Activated CD4-positive, alpha-beta T cell treated with anti-CD3 and anti-CD28 coated beads for 36 hours (primary cell): ENCODE measurements at regions not wholly inside any gene's neighbourhood (a gene's known extent, or its start where the extent isn't known, plus 50 kb on each side); places are given as distances from the start of the nearest gene placed in this dataset.

Experiments
- ATAC-seq: fragments of 200-7000 bp; cut with Tn5 transposase; one replicate; pipeline ENCODE4 v1.10.0; 2021; ENCODE audit warnings: mild to moderate bottlenecking, moderate library complexity
- CTCF ChIA-PET: fragments of 350-600 bp; sonication (Branson Sonifier 250); formaldehyde crosslinking; loops from one replicate; lab custom pipeline; 2021; ENCODE audit warnings: antibody characterized with exemption; lab: Charles Lee
- POLR2A ChIA-PET: fragments of 350-600 bp; sonication (Branson Sonifier 250); formaldehyde crosslinking; loops from one replicate; lab custom pipeline; 2021; ENCODE audit warnings: antibody characterized with exemption, inconsistent platforms; lab: Charles Lee
- DNase-seq: peaks from one replicate; pipeline ENCODE4 v3.0.0-alpha.2; 2020
- H3K27ac Mint-ChIP-seq: one replicate; pipeline ENCODE4 v1.8.0; 2021; ENCODE audit warnings: mixed read lengths
- H3K27me3 Mint-ChIP-seq: one replicate; pipeline ENCODE4 v1.8.0; 2021; ENCODE audit warnings: mixed read lengths
- H3K36me3 Mint-ChIP-seq: one replicate; pipeline ENCODE4 v1.8.0; 2021; ENCODE audit warnings: low read depth, mixed read lengths
- H3K4me1 Mint-ChIP-seq: one replicate; pipeline ENCODE4 v1.8.0; 2021; ENCODE audit warnings: mixed read lengths
- H3K4me3 Mint-ChIP-seq: one replicate; pipeline ENCODE4 v1.8.0; 2021; ENCODE audit warnings: mild to moderate bottlenecking, moderate library complexity, mixed read lengths
- H3K9me3 Mint-ChIP-seq: one replicate; pipeline ENCODE4 v1.8.0; 2021; ENCODE audit warnings: low read depth, mixed read lengths
- intact Hi-C, 2 experiments: fragments of 100-400 bp; cut with DNase I in 1 of 2; cut with micrococcal nuclease in 1 of 2; formaldehyde crosslinking; loops; one replicate each; pipeline versions ENCODE4 v1.14.2 to v1.15.1; 2022 to 2024; cut with DNase I, micrococcal nuclease

DNA sequence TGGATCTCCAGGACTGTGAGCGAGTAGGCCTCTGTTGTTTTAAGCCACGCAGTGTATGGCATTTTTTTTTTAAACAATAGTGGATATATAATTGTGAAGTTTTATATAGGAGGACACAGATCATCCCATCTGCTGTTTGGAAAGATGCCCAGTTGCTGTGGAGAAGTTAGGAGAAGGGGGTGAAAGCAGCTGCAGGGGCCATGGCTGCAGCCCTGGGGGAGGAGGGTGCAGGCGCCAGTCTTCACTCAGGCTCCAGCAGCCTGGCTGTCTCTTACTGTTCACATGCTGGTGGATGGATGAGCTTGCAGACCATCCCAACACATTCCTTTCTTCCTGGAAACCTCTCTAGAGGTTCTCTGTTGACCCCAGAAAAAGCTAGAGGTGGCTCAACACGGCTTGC lies 242.3 kb downstream of the TEX29 start:
- POLR2A ChIA-PET = no interaction called here
- Mint-ChIP-seq H3K9me3 (no peaks in the 10 kb centered on the region), H3K36me3 (no peaks in the 10 kb centered on the region), H3K4me3 (no peak overlapping the region), H3K27ac (no peak overlapping the region), H3K27me3 (peaks cover 17% of the 10 kb centered on the region), H3K4me1 (no peaks in the 10 kb centered on the region)
- intact Hi-C loops = no loop called here
- no peak for DNase-seq
- no peak for ATAC-seq
- CTCF ChIA-PET = no interaction called here

- H3K27me3 Mint-ChIP-seq = peaks cover 13% of the 10 kb centered on the region
- no peak overlapping the region for H3K4me3 Mint-ChIP-seq
- no peak for ATAC-seq
- H3K36me3 Mint-ChIP-seq = no peaks in the 10 kb centered on the region
- intact Hi-C loops = no loop called here
- no peak for DNase-seq
- no peak overlapping the region for H3K27ac Mint-ChIP-seq
- ChIA-PET POLR2A (no interaction called here), CTCF (no interaction called here)
- H3K9me3 Mint-ChIP-seq = peaks cover 3% of the 10 kb centered on the region
- H3K4me1 Mint-ChIP-seq = no peaks in the 10 kb centered on the region
These were observed 244.2 kb downstream of the TEX29 start for GRCh38 chr13:111564606-111565005.

DNA sequence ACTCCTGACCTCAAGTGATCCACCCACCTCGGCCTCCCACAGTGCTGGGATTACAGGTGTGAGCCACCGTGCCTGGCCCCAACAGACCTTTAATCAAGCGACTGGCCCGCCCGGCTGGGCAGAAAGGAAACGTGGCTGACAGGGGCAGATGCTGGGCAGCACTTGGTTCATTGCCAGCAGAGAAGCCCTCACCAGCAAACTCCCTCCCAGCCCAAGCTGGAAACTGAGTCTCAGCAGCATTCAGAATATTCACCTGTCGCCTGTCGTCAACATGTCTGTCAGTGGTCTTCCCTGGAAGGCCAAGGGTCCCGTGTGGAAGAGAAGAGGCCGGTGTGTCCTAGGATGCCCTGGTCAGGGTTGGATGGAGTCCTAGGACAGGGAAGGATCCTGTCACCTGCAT lies 245.0 kb downstream of the TEX29 start:
- Mint-ChIP-seq H3K27me3 (peaks cover 13% of the 10 kb centered on the region), H3K9me3 (peaks cover 3% of the 10 kb centered on the region), H3K4me1 (no peaks in the 10 kb centered on the region), H3K27ac (no peak overlapping the region), H3K4me3 (no peak overlapping the region), H3K36me3 (no peaks in the 10 kb centered on the region)
- intact Hi-C loops = no loop called here
- CTCF ChIA-PET = no interaction called here
- DNase-seq (no peak), ATAC-seq (no peak)
- POLR2A ChIA-PET = no interaction called here

- ATAC-seq = no peak
- no peak overlapping the region for H3K4me3 Mint-ChIP-seq
- peaks cover 10% of the 10 kb centered on the region for H3K27me3 Mint-ChIP-seq
- no peaks in the 10 kb centered on the region for H3K36me3 Mint-ChIP-seq
- CTCF ChIA-PET = no interaction called here
- POLR2A ChIA-PET = no interaction called here
- H3K9me3 Mint-ChIP-seq = peaks cover 3% of the 10 kb centered on the region
- intact Hi-C loops = no loop called here
- no peak overlapping the region for H3K27ac Mint-ChIP-seq
- DNase-seq = no peak
- H3K4me1 Mint-ChIP-seq = no peaks in the 10 kb centered on the region
These were observed 246.1 kb downstream of the TEX29 start for GRCh38 chr13:111566567-111566966.

GRCh38 chr13:111567637-111568036 lies 247.2 kb downstream of the TEX29 start:
- POLR2A ChIA-PET = no interaction called here
- H3K9me3 Mint-ChIP-seq = peaks cover 3% of the 10 kb centered on the region
- no peaks in the 10 kb centered on the region for H3K36me3 Mint-ChIP-seq

GRCh38 chr13:111568290-111568689 lies 247.8 kb downstream of the TEX29 start:
- ATAC-seq (no peak), DNase-seq (no peak)
- H3K4me3 Mint-ChIP-seq = no peak overlapping the region
- peaks cover 8% of the 10 kb centered on the region for H3K27me3 Mint-ChIP-seq
- ChIA-PET CTCF (no interaction called here), POLR2A (no interaction called here)
- H3K36me3 Mint-ChIP-seq = no peaks in the 10 kb centered on the region
- intact Hi-C loops = no loop called here
- H3K27ac Mint-ChIP-seq = no peak overlapping the region
- peaks cover 3% of the 10 kb centered on the region for H3K9me3 Mint-ChIP-seq
- H3K4me1 Mint-ChIP-seq = no peaks in the 10 kb centered on the region

More at GRCh38 chr13:111567637-111568036, 247.2 kb downstream of the TEX29 start:
- Mint-ChIP-seq H3K27ac (no peak overlapping the region), H3K4me3 (no peak overlapping the region), H3K4me1 (no peaks in the 10 kb centered on the region), H3K27me3 (peaks cover 8% of the 10 kb centered on the region)
- intact Hi-C loops = no loop called here
- DNase-seq (no peak), ATAC-seq (no peak)
- CTCF ChIA-PET = no interaction called here

GRCh38 chr13:111570911-111571310 lies 250.5 kb downstream of the TEX29 start:
- intact Hi-C loops = no loop called here
- Mint-ChIP-seq H3K27ac (no peak overlapping the region), H3K4me3 (no peak overlapping the region), H3K36me3 (no peaks in the 10 kb centered on the region), H3K27me3 (peaks cover 4% of the 10 kb centered on the region), H3K4me1 (no peaks in the 10 kb centered on the region), H3K9me3 (peaks cover 12% of the 10 kb centered on the region)
- DNase-seq = no peak
- ChIA-PET CTCF (interaction anchor here (0.7 kb wide), 1 partner anchor 351 kb away, joined by 3 read pairs; no protein-coding TSS in a partner anchor), POLR2A (no interaction called here)
- no peak for ATAC-seq

- ATAC-seq = no peak
These were observed 252.7 kb downstream of the TEX29 start for GRCh38 chr13:111572956-111573761.

GRCh38 chr13:111573801-111574200 lies 253.4 kb downstream of the TEX29 start:
- ATAC-seq (no peak), DNase-seq (no peak)
- Mint-ChIP-seq H3K27ac (no peak overlapping the region), H3K4me3 (no peak overlapping the region), H3K4me1 (no peaks in the 10 kb centered on the region), H3K27me3 (peaks cover 4% of the 10 kb centered on the region), H3K9me3 (peaks cover 12% of the 10 kb centered on the region), H3K36me3 (no peaks in the 10 kb centered on the region)
- ChIA-PET CTCF (no interaction called here), POLR2A (no interaction called here)
- intact Hi-C loops = no loop called here

More at GRCh38 chr13:111572956-111573761, 252.7 kb downstream of the TEX29 start:
- ChIA-PET CTCF (no interaction called here), POLR2A (no interaction called here)
- intact Hi-C loops = no loop called here
- no peak overlapping the region for H3K27ac Mint-ChIP-seq
- DNase-seq = no peak
- peaks cover 12% of the 10 kb centered on the region for H3K9me3 Mint-ChIP-seq
- no peak overlapping the region for H3K4me3 Mint-ChIP-seq
- no peaks in the 10 kb centered on the region for H3K4me1 Mint-ChIP-seq
- peaks cover 4% of the 10 kb centered on the region for H3K27me3 Mint-ChIP-seq
- H3K36me3 Mint-ChIP-seq = no peaks in the 10 kb centered on the region

DNA sequence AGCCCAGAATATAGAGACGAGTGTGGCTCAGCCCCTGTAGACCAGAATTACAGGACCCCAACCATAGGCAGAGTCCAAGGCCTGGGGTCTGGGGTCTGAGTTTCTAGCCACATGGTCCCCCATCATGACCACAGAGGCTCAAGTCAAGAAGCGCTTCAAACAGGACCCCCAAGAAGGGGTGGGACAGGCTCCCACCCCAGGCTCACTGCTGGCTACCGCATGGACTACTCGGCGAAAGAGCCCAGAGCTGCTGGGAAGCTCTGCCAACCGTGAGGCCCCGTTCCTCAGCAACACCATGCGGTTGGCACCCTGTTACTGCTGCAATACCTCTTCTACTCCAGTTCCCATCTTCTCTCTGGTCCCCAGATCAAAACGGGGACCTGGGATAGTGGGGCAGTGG lies 254.8 kb downstream of the TEX29 start:
- Mint-ChIP-seq H3K27ac (no peak overlapping the region), H3K36me3 (no peaks in the 10 kb centered on the region), H3K9me3 (peaks cover 10% of the 10 kb centered on the region), H3K27me3 (no peaks in the 10 kb centered on the region), H3K4me3 (no peak overlapping the region), H3K4me1 (no peaks in the 10 kb centered on the region)
- intact Hi-C loops = no loop called here
- ChIA-PET POLR2A (no interaction called here), CTCF (interaction anchor here (0.7 kb wide), 1 partner anchor 33 kb away, joined by 3 read pairs; no protein-coding TSS in a partner anchor)
- ATAC-seq (no peak), DNase-seq (no peak)

GRCh38 chr13:111575719-111576118 lies 255.3 kb downstream of the TEX29 start:
- CTCF ChIA-PET = no interaction called here
- H3K4me1 Mint-ChIP-seq = no peaks in the 10 kb centered on the region
- H3K9me3 Mint-ChIP-seq = peaks cover 10% of the 10 kb centered on the region
- no peak for DNase-seq
- intact Hi-C loops = no loop called here
- no peak overlapping the region for H3K27ac Mint-ChIP-seq
- H3K27me3 Mint-ChIP-seq = no peaks in the 10 kb centered on the region
- H3K36me3 Mint-ChIP-seq = no peaks in the 10 kb centered on the region
- no peak for ATAC-seq
- POLR2A ChIA-PET = no interaction called here
- H3K4me3 Mint-ChIP-seq = no peak overlapping the region

DNA sequence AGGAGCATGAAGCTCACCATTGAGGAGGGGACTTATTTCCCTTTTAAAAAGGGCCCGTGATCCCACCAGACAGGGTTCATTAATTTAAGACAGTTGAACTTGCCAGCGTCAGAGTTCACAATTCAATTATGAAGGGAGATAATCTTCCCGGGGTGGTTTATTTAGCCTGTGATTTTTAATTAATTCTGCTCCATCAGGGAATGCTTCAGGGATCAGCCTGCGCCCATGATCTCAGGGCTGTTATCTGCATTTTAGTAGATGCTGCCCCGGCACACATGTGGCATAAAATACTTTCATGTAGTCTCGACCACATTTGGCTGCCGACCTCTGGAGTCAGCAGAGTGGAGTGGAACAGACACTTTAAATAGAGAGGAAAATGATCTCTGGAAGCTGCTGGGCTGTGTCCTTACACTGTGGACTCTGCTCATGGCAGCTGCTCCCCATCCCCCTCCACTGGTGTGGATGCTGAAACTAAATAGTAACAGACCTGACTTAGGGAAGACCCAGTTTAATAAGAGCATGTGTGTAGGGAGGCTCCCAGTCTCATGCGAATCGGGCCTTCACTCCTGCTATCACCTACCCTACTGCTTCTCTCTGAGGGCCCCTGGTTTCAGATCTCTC lies 256.9 kb downstream of the TEX29 start:
- ATAC-seq (no peak), DNase-seq (no peak)
- intact Hi-C loops = no loop called here
- H3K4me1 Mint-ChIP-seq = no peaks in the 10 kb centered on the region
- H3K36me3 Mint-ChIP-seq = no peaks in the 10 kb centered on the region
- CTCF ChIA-PET = no interaction called here
- no peak overlapping the region for H3K4me3 Mint-ChIP-seq
- H3K27me3 Mint-ChIP-seq = no peaks in the 10 kb centered on the region
- POLR2A ChIA-PET = no interaction called here
- peaks cover 10% of the 10 kb centered on the region for H3K9me3 Mint-ChIP-seq
- H3K27ac Mint-ChIP-seq = no peak overlapping the region
